ENCODE measurements at regions not wholly inside any gene's neighbourhood (a gene's known extent, or its start where the extent isn't known, plus 50 kb on each side); places are given as distances from the start of the nearest gene placed in this dataset.

- TF ChIP-seq YY1 (IDR thresholded peaks at IDR 0.05) (no peak), CTCF (IDR thresholded peaks at IDR 0.05; ENCODE audit: low read depth, low read length, missing input control) (no peak), RAD21 (IDR thresholded peaks at IDR 0.05) (no peak), SP1 (IDR thresholded peaks at IDR 0.05) (no peak)
- TF ChIP-seq, protein P1, sequence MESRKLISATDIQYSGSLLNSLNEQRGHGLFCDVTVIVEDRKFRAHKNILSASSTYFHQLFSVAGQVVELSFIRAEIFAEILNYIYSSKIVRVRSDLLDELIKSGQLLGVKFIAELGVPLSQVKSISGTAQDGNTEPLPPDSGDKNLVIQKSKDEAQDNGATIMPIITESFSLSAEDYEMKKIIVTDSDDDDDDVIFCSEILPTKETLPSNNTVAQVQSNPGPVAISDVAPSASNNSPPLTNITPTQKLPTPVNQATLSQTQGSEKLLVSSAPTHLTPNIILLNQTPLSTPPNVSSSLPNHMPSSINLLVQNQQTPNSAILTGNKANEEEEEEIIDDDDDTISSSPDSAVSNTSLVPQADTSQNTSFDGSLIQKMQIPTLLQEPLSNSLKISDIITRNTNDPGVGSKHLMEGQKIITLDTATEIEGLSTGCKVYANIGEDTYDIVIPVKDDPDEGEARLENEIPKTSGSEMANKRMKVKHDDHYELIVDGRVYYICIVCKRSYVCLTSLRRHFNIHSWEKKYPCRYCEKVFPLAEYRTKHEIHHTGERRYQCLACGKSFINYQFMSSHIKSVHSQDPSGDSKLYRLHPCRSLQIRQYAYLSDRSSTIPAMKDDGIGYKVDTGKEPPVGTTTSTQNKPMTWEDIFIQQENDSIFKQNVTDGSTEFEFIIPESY (IDR thresholded peaks at IDR 0.05): no peak
Observed at GRCh38 chr7:119377861-119378260, 895.1 kb upstream of the KCND2 start.

All from liver (tissue), 3 donors.